WTC11 (cell line): ENCODE measurements at regions not wholly inside any gene's neighbourhood (a gene's known extent, or its start where the extent isn't known, plus 50 kb on each side); places are given as distances from the start of the nearest gene placed in this dataset.

Source experiments
- ATAC-seq: fragments of 200-7000 bp; cut with Tn5 transposase; 2 replicates; pipeline ENCODE4 v1.10.0; 2021; ENCODE audit warnings: mild to moderate bottlenecking, moderate library complexity
- CTCF ChIA-PET: fragments of 300-600 bp; sonication (Branson Sonifier 250); formaldehyde crosslinking; loops from one replicate; lab custom pipeline; 2021; ENCODE audit warnings: antibody characterized with exemption; lab: Charles Lee
- POLR2A ChIA-PET: fragments of 350-600 bp; sonication (Branson Sonifier 250); formaldehyde crosslinking; loops from one replicate; lab custom pipeline; 2021; ENCODE audit warnings: antibody characterized with exemption; lab: Charles Lee
- DNase-seq: peaks from one replicate; pipeline ENCODE4 v3.0.0; 2021; ENCODE audit warnings: low spot score
- H3K27ac Mint-ChIP-seq: 2 replicates; pipeline ENCODE4 v1.8.0; 2021; ENCODE audit warnings: mixed read lengths
- H3K27me3 Mint-ChIP-seq: 2 replicates; pipeline ENCODE4 v1.8.0; 2021; ENCODE audit warnings: low read depth, mild to moderate bottlenecking, moderate library complexity, mixed read lengths
- H3K36me3 Mint-ChIP-seq: 2 replicates; pipeline ENCODE4 v1.8.0; 2021; ENCODE audit warnings: mixed read lengths
- H3K4me1 Mint-ChIP-seq: 2 replicates; pipeline ENCODE4 v1.8.0; 2022; ENCODE audit warnings: mixed read lengths
- H3K4me3 Mint-ChIP-seq: 2 replicates; pipeline ENCODE4 v1.8.0; 2021; ENCODE audit warnings: mild to moderate bottlenecking, moderate library complexity, mixed read lengths
- H3K9me3 Mint-ChIP-seq: 2 replicates; pipeline ENCODE4 v1.8.0; 2021; ENCODE audit warnings: mixed read lengths
- CBFB ChIP-seq: sonication (generic); formaldehyde crosslinking; IDR thresholded peaks from 2 replicates; pipeline ENCODE4 v1.8.1; 2022; ENCODE audit warnings: mild to moderate bottlenecking, low read depth, missing genetic modification reagents
- ELF4 ChIP-seq: sonication (generic); formaldehyde crosslinking; IDR thresholded peaks from 2 replicates; pipeline ENCODE4 v1.8.1; 2022; ENCODE audit warnings: low read depth, mild to moderate bottlenecking, moderate library complexity, missing genetic modification reagents
- JAZF1 ChIP-seq: fragments of 250-450 bp; sonication (Bioruptor Pico); IDR thresholded peaks from 2 replicates; pipeline ENCODE4 v1.9.0; 2021; ENCODE audit warnings: moderate library complexity, mild to moderate bottlenecking, inconsistent platforms
- NFATC4 ChIP-seq: fragments of 250-450 bp; sonication (Bioruptor Pico); IDR thresholded peaks from 2 replicates; pipeline ENCODE4 v1.9.0; 2021; ENCODE audit warnings: mild to moderate bottlenecking
- NFYB ChIP-seq: sonication (generic); formaldehyde crosslinking; conservative IDR thresholded peaks from 2 replicates; pipeline ENCODE4 v1.8.0; 2022; ENCODE audit warnings: low read depth, missing genetic modification reagents
- NR3C1 ChIP-seq: sonication (generic); formaldehyde crosslinking; conservative IDR thresholded peaks from 2 replicates; pipeline ENCODE4 v1.8.1; 2023; ENCODE audit warnings: low read depth, mild to moderate bottlenecking, missing genetic modification reagents
- RELA ChIP-seq: sonication (generic); formaldehyde crosslinking; IDR thresholded peaks from 2 replicates; pipeline ENCODE4 v1.8.1; 2022; ENCODE audit warnings: missing genetic modification reagents, mild to moderate bottlenecking, borderline replicate concordance
- SMAD3 ChIP-seq: sonication (generic); formaldehyde crosslinking; IDR thresholded peaks from 2 replicates; pipeline ENCODE4 v1.8.0; 2022; ENCODE audit warnings: missing genetic modification reagents, mild to moderate bottlenecking, borderline replicate concordance
- TEAD4 ChIP-seq: sonication (generic); formaldehyde crosslinking; IDR thresholded peaks from 2 replicates; pipeline ENCODE4 v1.8.0; 2022; ENCODE audit warnings: mild to moderate bottlenecking, missing genetic modification reagents
- ZNF138 ChIP-seq: sonication (generic); formaldehyde crosslinking; conservative IDR thresholded peaks from 2 replicates; pipeline ENCODE4 v1.8.1; 2022; ENCODE audit warnings: mild to moderate bottlenecking, moderate library complexity, missing genetic modification reagents
- ZNF396 ChIP-seq: fragments of 250-450 bp; sonication (Bioruptor Pico); IDR thresholded peaks from 2 replicates; pipeline ENCODE4 v1.8.0; 2021; ENCODE audit warnings: mild to moderate bottlenecking, moderate library complexity, borderline replicate concordance
- TF ChIP-seq, protein P1 (sequence below): sonication (generic); formaldehyde crosslinking; IDR thresholded peaks from 2 replicates; pipeline ENCODE4 v1.8.1; 2022; ENCODE audit warnings: mild to moderate bottlenecking, missing genetic modification reagents, moderate library complexity, borderline replicate concordance
- TF ChIP-seq, protein P2 (sequence below): fragments of 200-600 bp; IDR thresholded peaks from 2 replicates; pipeline ENCODE4 v1.8.0; 2022; ENCODE audit warnings: antibody characterized with exemption
- TF ChIP-seq, protein P3 (sequence below): sonication (generic); formaldehyde crosslinking; IDR thresholded peaks from 2 replicates; pipeline ENCODE4 v1.8.1; 2022; ENCODE audit warnings: low read depth, missing genetic modification reagents, borderline replicate concordance
- TF ChIP-seq, protein P4 (sequence below): sonication (generic); formaldehyde crosslinking; IDR thresholded peaks from 2 replicates; pipeline ENCODE4 v1.8.1; 2023; ENCODE audit warnings: mild to moderate bottlenecking, moderate library complexity, missing genetic modification reagents
- TF ChIP-seq, protein P5 (sequence below): sonication (generic); formaldehyde crosslinking; IDR thresholded peaks from 2 replicates; pipeline ENCODE4 v1.8.0; 2023; ENCODE audit warnings: mild to moderate bottlenecking, missing genetic modification reagents
- TF ChIP-seq, protein P6 (sequence below): sonication (generic); formaldehyde crosslinking; IDR thresholded peaks from 2 replicates; pipeline ENCODE4 v1.8.0; 2022; ENCODE audit warnings: missing genetic modification reagents
- TF ChIP-seq, protein P7 (sequence below): sonication (generic); formaldehyde crosslinking; IDR thresholded peaks from 2 replicates; pipeline ENCODE4 v1.8.0; 2022; ENCODE audit warnings: mild to moderate bottlenecking, missing genetic modification reagents

DNA sequence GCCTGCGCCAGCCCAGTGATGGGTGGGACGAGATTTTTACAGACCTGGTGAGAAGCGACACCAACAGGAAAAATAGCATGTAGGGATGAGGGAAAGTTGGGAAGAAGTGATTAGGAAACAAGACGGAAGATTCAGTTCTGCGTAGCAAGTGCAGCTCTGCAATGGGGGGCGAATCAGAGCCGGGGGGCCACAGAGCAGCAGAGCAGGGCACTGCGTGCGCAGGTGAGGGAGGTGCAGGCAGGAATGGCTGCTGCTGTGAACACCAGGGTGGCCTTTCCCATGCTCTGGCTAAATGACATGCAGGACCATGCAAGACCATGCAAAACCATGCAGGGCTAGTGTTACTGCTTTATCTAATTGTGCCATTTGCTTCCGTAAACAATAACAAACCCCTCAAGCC lies 442.7 kb upstream of the FRG1 start (continued):
- TF ChIP-seq, protein P1, sequence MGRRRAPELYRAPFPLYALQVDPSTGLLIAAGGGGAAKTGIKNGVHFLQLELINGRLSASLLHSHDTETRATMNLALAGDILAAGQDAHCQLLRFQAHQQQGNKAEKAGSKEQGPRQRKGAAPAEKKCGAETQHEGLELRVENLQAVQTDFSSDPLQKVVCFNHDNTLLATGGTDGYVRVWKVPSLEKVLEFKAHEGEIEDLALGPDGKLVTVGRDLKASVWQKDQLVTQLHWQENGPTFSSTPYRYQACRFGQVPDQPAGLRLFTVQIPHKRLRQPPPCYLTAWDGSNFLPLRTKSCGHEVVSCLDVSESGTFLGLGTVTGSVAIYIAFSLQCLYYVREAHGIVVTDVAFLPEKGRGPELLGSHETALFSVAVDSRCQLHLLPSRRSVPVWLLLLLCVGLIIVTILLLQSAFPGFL (CRISPR knock-in tag), result no peak
- TF ChIP-seq SMAD3 (no peak), NFYB (no peak), ZNF138 (CRISPR knock-in tag) (no peak), ELF4 (no peak), CBFB (CRISPR knock-in tag) (no peak)
- TF ChIP-seq, protein P2, sequence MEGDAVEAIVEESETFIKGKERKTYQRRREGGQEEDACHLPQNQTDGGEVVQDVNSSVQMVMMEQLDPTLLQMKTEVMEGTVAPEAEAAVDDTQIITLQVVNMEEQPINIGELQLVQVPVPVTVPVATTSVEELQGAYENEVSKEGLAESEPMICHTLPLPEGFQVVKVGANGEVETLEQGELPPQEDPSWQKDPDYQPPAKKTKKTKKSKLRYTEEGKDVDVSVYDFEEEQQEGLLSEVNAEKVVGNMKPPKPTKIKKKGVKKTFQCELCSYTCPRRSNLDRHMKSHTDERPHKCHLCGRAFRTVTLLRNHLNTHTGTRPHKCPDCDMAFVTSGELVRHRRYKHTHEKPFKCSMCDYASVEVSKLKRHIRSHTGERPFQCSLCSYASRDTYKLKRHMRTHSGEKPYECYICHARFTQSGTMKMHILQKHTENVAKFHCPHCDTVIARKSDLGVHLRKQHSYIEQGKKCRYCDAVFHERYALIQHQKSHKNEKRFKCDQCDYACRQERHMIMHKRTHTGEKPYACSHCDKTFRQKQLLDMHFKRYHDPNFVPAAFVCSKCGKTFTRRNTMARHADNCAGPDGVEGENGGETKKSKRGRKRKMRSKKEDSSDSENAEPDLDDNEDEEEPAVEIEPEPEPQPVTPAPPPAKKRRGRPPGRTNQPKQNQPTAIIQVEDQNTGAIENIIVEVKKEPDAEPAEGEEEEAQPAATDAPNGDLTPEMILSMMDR, result no peak
- TF ChIP-seq, protein P3, sequence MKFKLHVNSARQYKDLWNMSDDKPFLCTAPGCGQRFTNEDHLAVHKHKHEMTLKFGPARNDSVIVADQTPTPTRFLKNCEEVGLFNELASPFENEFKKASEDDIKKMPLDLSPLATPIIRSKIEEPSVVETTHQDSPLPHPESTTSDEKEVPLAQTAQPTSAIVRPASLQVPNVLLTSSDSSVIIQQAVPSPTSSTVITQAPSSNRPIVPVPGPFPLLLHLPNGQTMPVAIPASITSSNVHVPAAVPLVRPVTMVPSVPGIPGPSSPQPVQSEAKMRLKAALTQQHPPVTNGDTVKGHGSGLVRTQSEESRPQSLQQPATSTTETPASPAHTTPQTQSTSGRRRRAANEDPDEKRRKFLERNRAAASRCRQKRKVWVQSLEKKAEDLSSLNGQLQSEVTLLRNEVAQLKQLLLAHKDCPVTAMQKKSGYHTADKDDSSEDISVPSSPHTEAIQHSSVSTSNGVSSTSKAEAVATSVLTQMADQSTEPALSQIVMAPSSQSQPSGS (CRISPR knock-in tag), result no peak
- TF ChIP-seq, protein P4, sequence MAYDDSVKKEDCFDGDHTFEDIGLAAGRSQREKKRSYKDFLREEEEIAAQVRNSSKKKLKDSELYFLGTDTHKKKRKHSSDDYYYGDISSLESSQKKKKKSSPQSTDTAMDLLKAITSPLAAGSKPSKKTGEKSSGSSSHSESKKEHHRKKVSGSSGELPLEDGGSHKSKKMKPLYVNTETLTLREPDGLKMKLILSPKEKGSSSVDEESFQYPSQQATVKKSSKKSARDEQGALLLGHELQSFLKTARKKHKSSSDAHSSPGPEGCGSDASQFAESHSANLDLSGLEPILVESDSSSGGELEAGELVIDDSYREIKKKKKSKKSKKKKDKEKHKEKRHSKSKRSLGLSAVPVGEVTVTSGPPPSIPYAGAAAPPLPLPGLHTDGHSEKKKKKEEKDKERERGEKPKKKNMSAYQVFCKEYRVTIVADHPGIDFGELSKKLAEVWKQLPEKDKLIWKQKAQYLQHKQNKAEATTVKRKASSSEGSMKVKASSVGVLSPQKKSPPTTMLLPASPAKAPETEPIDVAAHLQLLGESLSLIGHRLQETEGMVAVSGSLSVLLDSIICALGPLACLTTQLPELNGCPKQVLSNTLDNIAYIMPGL (CRISPR knock-in tag), result no peak
- TF ChIP-seq, all 79 proteins: peak for 0

DNA sequence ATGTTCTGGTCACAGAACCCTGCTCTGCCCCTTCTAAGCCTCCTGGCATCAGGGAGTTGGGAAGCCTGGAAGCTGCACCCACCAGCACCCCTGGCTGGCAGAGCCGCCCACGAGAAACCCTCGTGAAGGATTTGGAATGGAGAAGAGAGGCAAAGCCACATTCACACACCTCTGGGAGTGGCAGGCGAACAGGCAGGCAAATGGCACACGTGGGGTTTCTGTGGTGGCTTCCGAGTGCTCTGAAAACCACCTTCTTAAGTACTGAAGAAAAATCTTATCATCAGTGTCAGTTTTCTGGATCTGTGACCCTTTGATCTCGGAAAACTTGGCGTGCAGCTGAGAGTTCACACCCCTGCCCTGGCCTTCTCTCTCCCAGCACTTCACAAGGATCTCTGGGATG lies 442.2 kb upstream of the FRG1 start:
- DNase-seq (no peak), ATAC-seq (no peak)
- H3K4me3 Mint-ChIP-seq, result no peak overlapping the region
- H3K4me1 Mint-ChIP-seq, result no peaks in the 10 kb centered on the region
- H3K27ac Mint-ChIP-seq, result no peak overlapping the region
- H3K36me3 Mint-ChIP-seq, result peaks cover 22% of the 10 kb centered on the region
- POLR2A ChIA-PET, result no interaction called here
- H3K9me3 Mint-ChIP-seq, result peaks cover 35% of the 10 kb centered on the region
- H3K27me3 Mint-ChIP-seq, result peaks cover 6% of the 10 kb centered on the region
- TF ChIP-seq, protein P5, sequence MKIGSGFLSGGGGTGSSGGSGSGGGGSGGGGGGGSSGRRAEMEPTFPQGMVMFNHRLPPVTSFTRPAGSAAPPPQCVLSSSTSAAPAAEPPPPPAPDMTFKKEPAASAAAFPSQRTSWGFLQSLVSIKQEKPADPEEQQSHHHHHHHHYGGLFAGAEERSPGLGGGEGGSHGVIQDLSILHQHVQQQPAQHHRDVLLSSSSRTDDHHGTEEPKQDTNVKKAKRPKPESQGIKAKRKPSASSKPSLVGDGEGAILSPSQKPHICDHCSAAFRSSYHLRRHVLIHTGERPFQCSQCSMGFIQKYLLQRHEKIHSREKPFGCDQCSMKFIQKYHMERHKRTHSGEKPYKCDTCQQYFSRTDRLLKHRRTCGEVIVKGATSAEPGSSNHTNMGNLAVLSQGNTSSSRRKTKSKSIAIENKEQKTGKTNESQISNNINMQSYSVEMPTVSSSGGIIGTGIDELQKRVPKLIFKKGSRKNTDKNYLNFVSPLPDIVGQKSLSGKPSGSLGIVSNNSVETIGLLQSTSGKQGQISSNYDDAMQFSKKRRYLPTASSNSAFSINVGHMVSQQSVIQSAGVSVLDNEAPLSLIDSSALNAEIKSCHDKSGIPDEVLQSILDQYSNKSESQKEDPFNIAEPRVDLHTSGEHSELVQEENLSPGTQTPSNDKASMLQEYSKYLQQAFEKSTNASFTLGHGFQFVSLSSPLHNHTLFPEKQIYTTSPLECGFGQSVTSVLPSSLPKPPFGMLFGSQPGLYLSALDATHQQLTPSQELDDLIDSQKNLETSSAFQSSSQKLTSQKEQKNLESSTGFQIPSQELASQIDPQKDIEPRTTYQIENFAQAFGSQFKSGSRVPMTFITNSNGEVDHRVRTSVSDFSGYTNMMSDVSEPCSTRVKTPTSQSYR (CRISPR knock-in tag), result no peak
- TF ChIP-seq NR3C1 (CRISPR knock-in tag) (no peak), RELA (CRISPR knock-in tag) (no peak), TEAD4 (CRISPR knock-in tag) (no peak), ZNF396 (CRISPR knock-in tag) (no peak), JAZF1 (CRISPR knock-in tag) (no peak), NFATC4 (CRISPR knock-in tag) (no peak)
- TF ChIP-seq, protein P6, sequence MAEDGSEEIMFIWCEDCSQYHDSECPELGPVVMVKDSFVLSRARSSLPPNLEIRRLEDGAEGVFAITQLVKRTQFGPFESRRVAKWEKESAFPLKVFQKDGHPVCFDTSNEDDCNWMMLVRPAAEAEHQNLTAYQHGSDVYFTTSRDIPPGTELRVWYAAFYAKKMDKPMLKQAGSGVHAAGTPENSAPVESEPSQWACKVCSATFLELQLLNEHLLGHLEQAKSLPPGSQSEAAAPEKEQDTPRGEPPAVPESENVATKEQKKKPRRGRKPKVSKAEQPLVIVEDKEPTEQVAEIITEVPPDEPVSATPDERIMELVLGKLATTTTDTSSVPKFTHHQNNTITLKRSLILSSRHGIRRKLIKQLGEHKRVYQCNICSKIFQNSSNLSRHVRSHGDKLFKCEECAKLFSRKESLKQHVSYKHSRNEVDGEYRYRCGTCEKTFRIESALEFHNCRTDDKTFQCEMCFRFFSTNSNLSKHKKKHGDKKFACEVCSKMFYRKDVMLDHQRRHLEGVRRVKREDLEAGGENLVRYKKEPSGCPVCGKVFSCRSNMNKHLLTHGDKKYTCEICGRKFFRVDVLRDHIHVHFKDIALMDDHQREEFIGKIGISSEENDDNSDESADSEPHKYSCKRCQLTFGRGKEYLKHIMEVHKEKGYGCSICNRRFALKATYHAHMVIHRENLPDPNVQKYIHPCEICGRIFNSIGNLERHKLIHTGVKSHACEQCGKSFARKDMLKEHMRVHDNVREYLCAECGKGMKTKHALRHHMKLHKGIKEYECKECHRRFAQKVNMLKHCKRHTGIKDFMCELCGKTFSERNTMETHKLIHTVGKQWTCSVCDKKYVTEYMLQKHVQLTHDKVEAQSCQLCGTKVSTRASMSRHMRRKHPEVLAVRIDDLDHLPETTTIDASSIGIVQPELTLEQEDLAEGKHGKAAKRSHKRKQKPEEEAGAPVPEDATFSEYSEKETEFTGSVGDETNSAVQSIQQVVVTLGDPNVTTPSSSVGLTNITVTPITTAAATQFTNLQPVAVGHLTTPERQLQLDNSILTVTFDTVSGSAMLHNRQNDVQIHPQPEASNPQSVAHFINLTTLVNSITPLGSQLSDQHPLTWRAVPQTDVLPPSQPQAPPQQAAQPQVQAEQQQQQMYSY (CRISPR knock-in tag), result no peak
- TF ChIP-seq, protein P7, sequence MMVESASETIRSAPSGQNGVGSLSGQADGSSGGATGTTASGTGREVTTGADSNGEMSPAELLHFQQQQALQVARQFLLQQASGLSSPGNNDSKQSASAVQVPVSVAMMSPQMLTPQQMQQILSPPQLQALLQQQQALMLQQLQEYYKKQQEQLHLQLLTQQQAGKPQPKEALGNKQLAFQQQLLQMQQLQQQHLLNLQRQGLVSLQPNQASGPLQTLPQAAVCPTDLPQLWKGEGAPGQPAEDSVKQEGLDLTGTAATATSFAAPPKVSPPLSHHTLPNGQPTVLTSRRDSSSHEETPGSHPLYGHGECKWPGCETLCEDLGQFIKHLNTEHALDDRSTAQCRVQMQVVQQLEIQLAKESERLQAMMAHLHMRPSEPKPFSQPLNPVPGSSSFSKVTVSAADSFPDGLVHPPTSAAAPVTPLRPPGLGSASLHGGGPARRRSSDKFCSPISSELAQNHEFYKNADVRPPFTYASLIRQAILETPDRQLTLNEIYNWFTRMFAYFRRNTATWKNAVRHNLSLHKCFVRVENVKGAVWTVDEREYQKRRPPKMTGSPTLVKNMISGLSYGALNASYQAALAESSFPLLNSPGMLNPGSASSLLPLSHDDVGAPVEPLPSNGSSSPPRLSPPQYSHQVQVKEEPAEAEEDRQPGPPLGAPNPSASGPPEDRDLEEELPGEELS, result no peak
- CTCF ChIA-PET, result no interaction called here
